ENCODE measurements at regions not wholly inside any gene's neighbourhood (a gene's known extent, or its start where the extent isn't known, plus 50 kb on each side); places are given as distances from the start of the nearest gene placed in this dataset.
"Not testable (repeated sequence)": the region's sequence is repeated elsewhere in the genome, so short reads cannot be mapped to it uniquely, and the experiment has no call there.

DNA sequence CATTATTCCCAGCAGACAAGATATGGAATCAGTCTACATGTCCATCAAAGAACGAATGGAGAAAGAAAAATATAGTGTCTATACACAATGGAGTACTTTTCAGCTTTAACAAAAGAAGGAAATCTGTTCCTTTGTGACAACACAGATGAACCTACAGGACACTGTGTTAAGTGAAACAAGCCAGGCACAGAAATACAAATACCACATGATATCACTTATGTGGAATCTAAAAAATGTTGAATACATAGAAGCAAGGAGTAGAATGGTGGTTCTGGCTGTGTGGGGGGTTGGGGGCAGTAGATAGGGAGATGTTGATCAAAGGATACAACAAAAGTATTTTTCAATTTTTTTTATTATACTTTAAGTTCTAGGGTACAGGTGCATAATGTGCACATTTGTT lies 347.7 kb upstream of the MAP2 start:
- DNase-seq = no peak

DNA sequence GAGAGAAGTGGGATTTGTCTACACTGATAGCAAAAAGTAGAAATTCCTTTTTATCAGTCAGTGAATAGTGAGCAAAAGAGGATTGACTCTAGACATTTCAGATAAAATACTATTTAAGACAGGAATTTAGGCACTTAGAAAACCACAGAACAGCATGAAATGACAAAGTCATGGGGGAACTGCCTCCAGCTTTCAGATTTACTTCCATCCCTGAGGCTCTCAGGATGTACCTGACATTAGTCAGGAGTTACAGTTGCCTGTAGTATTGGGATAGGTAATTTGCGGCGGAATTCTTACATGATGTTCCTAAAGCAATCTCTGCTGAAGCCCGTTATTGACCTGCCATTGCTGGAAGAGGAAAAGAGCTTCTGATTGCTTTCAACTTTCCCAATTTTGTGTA lies 337.1 kb upstream of the MAP2 start:
- no peak for DNase-seq

DNA sequence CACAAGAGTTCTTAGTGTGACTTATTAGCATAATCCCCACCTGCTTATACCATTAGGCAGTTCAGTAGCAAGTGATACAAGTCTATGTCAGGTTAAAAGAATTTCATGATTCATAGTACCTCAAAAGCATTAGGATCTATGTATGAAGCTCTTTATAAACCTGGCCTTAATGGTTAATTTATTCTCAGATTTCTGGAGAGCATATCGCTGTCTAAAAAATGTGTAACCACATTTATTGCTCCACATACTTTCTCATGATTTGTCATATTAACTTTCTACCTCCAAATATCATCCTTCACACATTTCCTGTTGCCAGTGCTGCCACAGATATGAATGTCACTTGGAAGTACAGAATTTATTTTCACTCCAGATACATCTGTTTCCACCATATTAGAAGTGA lies 332.8 kb upstream of the MAP2 start:
- no peak for DNase-seq

DNA sequence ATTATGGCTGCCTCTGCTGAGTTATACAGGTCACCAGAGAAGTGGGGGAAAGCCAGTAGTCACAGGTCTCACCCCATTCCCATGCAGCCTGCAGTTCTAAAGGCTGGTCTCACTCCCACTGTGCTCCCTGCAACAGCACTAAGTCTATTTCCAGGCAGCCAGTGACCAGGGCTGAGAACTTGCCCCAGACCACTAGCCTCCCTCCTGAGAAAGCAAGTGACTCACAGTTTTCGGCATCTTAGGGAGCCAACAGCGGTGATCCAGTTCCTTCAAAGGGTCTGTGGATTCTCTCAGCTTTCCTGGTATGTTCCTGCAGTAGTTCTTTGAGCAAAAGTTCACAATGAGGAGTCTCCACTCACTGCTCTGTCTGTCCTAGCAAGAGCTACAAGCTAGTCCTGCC lies 329.6 kb upstream of the MAP2 start:
- DNase-seq = no peak

DNA sequence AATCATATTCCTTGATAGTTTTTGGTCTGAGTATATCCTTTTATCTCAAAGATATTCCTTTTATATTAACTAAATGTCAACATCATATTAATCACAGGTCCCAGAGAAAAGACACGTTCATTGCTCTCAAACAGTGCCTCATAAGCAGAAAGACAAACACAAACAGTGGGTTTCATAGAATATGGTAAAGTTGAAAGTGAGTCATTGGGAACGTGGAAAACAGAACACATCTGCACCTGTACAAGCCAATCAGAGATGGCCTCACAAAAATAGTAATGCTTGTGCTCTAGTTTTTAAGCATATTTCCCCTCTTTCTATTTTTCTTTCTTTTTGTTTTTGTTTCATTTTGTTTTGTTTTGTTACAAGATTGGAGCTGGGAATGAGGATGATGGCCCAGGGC lies 328.4 kb upstream of the MAP2 start:
- DNase-seq = no peak

DNA sequence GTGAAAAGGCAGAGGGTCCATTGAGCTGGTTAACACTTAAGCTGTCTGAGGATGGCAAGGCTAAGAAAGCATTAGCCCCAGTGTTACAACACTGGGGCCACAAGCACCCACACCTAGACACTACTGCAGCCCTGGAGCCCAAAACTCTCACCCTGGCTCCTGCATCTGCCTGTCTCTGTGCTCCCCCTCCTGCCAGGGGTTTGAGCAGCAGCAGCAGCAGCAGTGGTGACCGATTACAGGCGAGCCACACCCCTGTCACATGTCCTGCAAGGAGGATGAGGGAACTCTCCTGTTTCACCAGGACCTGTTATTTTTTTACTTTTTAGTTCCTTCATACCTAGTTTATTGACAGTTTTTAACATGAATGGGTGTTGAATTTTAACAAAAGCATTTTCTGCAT lies 326.7 kb upstream of the MAP2 start:
- no peak for DNase-seq

DNA sequence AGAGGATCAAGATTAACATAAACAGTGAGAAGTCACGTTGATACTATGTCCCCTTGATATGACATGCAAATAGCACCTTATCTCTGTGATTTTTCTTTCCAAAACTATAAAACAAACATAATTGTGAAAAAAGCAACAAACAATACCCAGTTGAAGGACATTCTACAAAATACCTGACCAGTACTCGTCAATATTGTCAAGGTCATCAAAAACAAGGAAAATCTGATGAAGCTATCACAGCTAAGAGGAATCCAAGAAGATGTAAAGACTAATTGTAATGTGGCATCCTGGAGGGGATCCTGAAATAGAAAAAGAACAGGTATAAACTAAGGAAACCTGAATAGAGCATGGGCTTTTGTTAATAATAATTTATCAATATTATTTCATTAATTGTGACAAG lies 321.5 kb upstream of the MAP2 start:
- no peak for DNase-seq

DNA sequence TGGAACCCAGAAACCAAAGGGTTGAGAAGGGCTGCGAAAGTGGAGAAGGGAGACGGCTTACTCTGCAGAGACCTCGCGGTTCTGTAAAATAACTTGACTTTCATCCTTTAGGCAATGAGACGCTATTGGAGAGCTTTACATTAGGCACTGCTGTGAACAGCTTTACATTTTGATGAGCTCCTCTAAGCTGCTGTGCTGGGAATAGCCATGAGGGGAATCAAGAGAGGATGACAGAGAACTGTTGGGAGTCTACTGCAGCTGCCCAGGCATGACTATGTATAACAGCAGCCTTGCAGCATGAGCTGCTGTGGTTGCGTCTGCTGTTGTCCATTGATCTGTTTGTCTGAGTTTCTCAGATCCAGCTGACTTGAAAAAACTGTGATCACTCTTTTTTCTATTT lies 310.8 kb upstream of the MAP2 start:
- no peak for DNase-seq

DNA sequence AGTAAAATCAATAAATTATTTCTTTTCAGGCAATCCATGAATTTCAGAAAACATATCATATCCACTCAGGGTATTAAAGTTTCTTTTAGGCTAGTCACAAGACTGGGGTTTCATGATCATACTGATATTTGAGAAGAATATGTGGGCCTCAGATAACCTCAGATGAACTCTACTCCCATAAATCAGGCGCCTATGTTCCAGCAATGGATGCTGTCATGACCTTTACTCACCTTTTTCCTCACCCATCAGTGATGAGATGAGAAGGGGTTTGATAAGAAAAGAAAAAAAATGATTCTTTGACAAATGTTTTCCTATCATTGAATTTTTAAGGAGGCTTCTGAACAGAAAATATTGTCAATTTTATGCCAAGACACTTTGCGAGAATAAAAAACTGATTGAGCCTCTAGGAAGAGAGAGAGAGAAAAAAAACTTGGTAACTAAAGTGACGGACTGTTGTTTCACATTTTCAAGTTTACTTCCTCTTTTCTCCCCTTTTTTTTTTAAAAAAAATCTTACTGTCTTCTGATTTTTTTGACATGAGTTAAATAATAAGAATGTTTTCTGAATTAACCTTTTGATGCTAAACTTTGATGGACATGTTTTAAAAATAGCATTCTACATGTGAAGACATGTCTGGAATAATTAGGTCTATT lies 309.1 kb upstream of the MAP2 start:
- DNase-seq = no peak

DNA sequence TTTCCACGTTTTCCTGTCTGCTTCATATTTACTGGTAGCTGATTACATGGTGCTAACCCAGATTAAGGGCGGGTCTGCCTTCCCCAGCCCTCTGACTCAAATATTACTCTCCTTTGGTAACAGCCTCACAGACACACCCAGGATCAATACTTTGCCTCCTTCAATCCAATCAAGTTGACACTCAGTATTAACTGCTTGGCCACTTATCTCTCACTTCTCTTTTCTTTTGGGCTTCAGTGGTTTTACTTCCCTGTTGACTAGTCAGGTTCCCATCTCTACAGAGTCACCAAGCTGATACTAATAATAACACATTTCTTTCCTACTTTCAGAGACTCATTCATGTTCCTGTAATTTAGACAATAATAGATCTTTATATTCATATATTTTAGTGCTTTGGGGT lies 302.2 kb upstream of the MAP2 start:
- no peak for DNase-seq

DNA sequence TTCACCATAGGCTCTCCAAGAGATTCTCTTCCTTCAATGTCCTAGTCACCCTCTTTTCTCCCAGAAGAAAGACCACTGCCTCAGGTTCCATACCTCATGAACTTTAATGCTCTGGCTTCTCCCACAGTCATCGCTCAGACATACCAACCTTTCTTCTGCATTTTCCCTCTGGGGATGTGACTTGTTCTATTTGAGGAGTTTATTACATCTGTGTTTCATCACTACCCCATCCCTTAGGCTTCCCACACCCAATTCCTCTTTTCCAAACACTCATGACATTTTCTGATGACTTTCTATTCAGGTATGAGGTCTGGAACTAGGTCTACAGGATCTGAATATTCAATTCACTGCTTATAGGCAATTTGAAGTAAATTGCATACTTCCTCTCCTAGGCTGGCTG lies 298.6 kb upstream of the MAP2 start:
- DNase-seq = no peak

DNA sequence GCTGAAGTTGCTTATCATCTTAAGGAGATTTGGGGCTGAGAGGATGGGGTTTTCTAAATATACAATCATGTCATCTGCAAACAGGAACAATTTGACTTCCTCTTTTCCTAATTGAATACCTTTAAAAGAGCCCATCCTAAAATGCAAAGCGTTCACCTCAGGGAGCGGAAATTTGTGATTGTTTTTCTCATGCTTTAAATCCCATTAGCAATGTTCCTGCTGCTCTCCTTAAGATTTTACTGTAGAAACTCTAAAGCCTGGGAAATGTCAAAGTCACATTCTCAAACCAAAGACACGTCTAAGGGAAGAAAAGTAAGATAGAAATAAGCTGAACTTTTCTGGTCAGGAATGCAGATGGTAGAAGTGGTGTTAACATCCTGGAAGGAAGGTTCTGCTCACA lies 285.8 kb upstream of the MAP2 start:
- no peak for DNase-seq

DNA sequence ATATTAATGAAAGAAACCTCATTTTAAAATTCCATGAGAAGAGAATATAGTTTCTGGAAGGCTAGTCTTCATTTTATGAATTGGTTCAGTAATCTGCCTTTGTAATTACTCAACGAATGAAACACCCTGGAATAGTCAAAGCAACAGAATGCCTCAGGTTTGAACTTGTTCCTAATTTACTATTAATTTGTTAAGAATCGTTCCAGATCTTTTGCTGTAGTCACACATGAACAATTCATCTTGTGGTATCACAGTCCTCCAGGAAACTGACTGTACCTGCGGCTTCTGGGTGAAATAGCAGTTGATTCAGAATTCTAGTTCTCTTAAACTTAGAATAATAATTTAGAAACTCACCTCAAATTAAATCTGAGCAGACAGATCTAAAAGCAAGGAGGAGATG lies 282.7 kb upstream of the MAP2 start:
- no peak for DNase-seq

DNA sequence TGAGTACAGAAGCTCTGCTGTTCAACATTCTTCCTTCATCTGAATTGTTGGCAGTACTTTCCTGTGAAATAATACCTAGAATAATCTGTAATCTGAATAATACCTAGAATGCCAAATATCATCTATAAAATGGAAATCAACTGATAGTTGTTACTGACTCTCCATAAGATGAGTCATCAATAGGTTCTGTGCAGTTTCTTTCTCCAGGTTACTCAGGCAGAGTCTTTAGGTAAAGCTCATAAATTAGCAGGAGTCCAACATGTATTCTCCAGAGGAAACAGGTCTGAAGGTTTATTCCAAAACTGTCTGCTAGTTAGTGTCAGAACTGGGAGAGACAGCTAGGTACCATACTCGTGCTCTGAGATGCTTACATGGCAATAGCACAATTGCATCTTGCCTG lies 282.0 kb upstream of the MAP2 start:
- DNase-seq = no peak

DNA sequence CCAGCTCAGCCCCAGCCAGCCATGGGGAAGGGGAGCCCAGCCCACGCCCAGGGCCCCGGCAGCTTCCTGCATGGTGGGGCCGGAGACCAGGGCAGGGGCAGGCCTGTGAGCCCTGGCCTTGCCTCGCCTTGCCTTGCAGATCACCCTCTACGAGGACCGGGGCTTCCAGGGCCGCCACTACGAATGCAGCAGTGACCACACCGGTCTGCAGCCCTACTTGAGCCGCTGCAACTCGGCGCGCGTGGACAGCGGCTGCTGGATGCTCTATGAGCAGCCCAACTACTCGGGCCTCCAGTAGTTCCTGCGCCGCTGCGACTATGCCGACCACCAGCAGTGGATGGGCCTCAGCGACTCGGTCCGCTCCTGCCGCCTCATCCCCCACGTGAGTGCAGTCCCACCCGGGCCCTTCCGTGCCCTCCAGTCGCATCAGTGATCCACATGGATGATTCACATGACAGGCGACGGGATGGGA lies 278.6 kb upstream of the MAP2 start:
- DNase-seq = not testable (repeated sequence)

DNA sequence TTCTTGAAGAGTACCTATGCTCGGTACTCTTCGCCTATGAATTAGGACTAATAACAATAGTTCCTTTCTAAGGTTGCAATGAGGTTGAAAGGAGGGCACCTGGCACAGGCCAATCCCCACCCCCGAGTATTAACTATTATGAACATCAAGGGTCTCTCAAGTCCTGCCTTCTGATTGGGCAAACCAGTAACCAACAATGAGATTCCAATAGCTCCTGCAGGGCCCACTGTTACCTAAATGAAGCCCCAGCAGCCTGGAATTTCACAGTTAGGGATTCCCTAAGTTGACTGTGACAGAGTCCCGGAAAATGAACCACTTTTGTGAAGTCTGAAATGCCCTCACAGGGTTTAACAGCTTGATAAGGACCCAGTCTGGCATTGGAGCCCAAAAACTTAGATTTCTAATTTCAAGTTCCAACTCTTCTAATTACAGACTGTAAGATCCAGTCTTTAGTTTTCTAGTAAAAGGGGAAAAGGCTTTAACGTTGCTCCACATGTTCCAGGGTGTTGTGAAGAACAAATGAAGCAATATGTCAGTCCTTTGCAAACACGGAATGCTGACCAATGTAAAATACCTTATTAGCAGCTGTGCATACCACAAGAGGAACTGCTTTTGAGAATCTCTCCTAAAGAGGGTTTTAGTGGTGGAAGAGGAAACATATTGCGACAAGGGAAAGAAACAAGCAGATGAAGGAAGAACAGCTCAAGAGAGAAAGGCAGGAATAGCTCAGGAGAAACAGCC lies 277.7 kb upstream of the MAP2 start:
- DNase-seq = no peak

DNA sequence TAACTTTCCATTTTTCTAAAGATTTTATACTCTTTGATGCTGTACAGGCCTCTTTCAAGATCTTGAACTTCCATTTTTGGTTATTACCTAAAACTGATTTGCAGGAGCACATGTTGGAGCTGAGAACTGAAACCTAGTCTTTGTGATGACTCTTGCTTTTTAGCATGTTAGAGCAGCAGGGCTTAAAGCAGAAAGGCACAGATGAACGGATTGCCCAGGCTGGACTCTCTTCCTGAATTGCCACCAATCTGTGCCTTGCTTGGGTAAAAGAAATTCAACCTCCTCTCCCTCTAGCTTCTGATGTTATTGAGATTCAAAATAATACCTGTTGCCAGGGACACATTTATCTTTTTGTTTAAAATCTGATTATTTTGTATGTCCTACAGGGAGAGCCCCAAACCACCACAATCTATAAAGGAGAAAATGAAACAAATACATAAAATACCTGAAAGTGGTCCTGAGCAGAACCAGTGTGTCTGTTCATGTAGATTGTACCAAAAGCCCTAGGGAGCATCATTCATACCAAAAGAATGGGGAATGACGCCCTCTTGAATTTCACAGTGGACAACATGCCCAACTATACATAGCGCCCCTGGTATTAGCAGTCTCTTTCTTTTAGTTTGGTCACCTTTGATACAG lies 277.0 kb upstream of the MAP2 start:
- DNase-seq = no peak

DNA sequence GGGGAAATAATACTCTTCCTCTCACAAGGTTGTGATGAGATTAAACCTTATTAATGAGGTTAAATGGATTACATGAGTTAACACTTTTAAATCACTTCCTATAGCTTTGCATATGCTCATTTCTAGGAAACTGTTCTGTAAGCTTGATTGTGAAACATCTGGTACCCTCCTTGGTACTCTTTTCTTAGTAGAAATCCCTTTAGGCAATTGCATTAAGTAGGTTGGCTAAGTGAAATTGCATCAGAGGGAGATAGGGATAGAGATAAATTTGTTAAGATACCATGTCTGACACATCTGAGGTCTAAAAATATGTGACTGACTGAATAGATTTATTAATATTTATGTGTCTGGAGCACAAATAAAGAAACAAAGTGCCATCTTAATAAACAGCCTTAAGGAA lies 275.9 kb upstream of the MAP2 start:
- DNase-seq = no peak

DNA sequence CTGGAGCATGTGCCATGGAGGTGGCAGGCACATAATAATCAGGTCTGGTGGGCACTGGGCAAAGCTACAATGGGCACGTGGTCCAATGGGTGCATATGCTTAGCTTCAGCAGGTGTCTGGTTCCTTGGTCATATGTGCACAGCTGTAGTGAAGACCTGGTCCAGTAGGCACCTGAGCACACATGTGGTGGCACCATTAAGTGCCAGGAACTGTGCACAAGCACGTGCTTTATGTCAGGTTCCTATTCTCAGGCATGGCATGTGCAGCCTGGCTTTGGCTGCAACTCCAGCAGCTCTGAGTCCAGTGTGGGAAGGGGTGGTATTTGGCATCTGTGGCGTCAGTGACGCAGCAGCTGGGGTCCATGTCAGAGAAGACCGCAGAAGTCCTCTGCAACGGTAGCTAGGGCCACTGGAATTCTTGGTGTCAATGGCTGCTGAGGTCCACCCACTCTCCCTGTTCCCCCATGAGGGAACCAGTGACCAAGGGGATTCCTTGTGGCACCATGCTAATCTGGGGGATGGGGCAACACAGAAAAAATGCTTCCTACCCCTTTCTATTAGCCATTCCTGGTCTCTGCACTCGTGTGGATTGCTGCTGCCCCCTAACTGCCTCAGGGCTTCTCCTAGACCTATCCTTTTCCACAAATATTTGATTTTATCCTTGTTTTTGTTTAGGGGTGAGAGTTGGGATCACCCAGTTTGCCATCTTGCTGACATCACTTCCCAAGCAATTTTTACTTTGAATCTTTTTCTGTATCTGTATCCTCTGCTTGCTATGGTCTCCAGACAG lies 262.9 kb upstream of the MAP2 start:
- no peak for DNase-seq

DNA sequence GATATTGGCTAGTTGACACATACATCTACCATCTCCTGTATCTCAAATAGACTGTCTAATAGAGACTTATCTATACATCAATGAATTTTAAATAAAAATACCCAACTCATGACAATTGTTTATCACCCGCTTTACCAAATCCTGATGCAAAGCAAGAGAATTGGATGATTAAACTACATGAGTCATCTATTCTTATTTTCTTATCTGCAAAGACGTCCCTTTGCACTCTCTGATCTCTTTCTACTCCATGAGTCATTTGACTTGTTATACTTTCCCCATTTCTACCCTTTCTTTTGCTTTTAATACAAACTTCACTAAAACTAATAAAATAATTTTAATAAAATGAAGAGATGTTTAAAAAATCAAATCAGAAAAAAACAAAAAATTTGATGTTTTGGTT lies 261.7 kb upstream of the MAP2 start:
- no peak for DNase-seq

DNA sequence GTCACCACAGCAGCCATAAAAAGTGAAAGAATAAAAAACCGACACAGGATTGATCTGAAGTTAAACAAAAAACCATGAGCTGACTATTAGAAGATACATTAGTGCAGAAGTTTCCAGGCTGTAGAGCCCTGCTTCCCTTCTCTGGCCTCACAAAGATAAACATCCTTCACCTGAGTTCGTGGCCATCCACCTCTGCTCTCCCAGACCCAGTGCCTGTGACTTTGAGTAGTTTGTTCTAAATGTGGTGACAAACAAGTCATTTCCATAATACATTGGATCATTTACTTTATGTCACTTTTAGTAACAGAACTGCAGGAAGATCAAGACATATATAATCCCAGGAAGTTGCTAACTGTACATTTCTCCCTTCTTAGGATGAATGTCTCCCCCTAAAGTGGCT lies 241.9 kb upstream of the MAP2 start:
- DNase-seq = no peak

DNA sequence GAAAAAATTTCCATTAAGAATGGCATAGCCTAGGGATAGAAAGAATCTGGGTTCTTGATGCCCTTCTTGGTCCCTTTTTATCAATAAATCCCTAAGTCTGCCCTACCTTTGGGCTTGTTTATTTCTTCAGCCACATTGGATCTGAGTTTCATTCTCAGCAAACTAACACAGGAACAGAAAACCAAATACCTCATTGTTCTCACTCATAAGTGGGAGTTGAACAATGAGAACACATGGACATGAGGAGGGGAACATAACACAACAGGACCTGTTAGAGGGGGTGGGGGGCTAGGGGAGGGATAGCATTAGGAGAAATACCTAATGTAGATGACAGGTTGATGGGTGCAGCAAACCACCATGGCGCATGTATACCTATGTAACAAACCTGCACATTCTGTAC lies 237.0 kb upstream of the MAP2 start:
- DNase-seq = not testable (repeated sequence)

DNA sequence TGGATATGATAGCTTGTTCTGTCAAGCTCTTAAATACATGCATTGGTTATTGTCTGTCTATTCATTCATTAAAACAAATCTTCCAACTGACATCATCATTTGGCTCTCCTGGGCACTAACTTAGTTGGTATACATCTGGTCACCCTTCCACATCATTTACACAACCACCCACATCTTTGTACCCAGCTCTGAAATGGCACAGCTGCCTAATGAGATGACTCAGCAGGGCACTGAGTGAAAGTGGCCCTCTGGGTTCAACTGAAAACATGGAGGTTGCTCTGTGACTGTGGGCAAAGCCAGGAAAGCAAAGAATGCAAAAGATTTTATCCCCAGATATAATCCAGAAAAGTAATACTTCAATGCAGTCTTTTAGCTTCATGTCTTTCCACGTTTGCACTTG lies 234.0 kb upstream of the MAP2 start:
- DNase-seq = no peak

DNA sequence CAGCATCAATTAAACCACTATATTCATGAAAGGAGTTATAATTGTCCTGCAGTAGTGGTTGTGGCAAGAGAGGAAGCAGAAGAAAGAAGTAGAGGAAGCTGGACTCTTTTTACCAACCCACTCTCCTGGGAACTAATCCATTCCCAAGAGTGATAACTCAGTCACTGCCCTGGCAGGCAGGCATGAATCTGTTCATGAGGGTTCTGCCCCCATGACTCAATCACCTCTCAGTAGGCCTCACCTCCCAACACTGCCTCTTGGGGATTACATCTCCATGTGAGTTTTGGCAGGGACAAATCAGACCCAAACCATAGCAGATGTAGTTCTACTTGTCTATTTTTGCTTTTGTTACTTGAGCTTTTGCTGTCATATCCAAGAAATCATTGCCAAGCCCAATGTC lies 232.7 kb upstream of the MAP2 start:
- no peak for DNase-seq
